PC-3 (cell line): ENCODE measurements at regions not wholly inside any gene's neighbourhood (a gene's known extent, or its start where the extent isn't known, plus 50 kb on each side); places are given as distances from the start of the nearest gene placed in this dataset.

Source experiments
- EZH2phosphoT487 ChIP-seq: fragments of 300-600 bp; sonication (generic); IDR thresholded peaks from 2 replicates; pipeline ENCODE4 v1.6.1; 2018; ENCODE audit warnings: mild to moderate bottlenecking, antibody characterized with exemption, low read length, borderline replicate concordance
- TF ChIP-seq, protein P1 (sequence below): fragments of 300-600 bp; sonication (generic); conservative IDR thresholded peaks from 2 replicates; pipeline ENCODE4 v1.5.1; 2017; ENCODE audit warnings: antibody characterized with exemption, low read depth, mild to moderate bottlenecking, low read length

DNA sequence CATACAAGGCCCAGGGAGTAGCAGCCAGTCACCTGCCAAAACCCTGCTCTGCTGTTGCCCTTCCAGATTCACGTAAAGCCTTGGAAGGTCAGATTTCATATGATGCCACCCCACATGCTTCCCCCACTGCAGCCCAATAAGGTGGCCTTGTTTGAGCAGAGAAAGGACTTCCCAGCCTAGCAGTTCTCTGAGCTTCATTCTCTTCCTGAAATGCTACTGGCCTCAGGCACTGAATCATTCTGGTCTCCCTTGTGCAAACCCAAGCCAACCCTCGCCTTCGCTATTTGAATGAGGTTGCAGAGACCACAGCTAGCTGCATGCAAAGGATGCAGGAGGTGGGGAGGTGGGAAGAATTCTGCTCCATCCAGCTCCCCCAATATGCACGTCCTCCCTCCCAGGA lies 60.3 kb upstream of the PLXNA4 start:
- TF ChIP-seq, protein P1, sequence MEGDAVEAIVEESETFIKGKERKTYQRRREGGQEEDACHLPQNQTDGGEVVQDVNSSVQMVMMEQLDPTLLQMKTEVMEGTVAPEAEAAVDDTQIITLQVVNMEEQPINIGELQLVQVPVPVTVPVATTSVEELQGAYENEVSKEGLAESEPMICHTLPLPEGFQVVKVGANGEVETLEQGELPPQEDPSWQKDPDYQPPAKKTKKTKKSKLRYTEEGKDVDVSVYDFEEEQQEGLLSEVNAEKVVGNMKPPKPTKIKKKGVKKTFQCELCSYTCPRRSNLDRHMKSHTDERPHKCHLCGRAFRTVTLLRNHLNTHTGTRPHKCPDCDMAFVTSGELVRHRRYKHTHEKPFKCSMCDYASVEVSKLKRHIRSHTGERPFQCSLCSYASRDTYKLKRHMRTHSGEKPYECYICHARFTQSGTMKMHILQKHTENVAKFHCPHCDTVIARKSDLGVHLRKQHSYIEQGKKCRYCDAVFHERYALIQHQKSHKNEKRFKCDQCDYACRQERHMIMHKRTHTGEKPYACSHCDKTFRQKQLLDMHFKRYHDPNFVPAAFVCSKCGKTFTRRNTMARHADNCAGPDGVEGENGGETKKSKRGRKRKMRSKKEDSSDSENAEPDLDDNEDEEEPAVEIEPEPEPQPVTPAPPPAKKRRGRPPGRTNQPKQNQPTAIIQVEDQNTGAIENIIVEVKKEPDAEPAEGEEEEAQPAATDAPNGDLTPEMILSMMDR: no peak
- no peak for TF ChIP-seq EZH2phosphoT487
